KMS-11 (cell line): ENCODE measurements at regions not wholly inside any gene's neighbourhood (a gene's known extent, or its start where the extent isn't known, plus 50 kb on each side); places are given as distances from the start of the nearest gene placed in this dataset.

ENCODE experiments used
- H2AFZ ChIP-seq: fragments of 200-600 bp; sonication (generic); 2 replicates; pipeline ENCODE4 v1.6.1; 2016; ENCODE audit warnings: antibody characterized with exemption, mixed run types, low read depth
- H3K27ac ChIP-seq: fragments of 200-600 bp; sonication (generic); 2 replicates; pipeline ENCODE4 v1.6.1; 2016; ENCODE audit warnings: mild to moderate bottlenecking, mixed run types
- H3K27me3 ChIP-seq: fragments of 200-600 bp; sonication (generic); 2 replicates; pipeline ENCODE4 v1.6.1; 2017; ENCODE audit warnings: mild to moderate bottlenecking, low read depth, mixed run types, moderate library complexity; ENCODE audit not compliant: insufficient read depth
- H3K36me3 ChIP-seq: fragments of 200-600 bp; sonication (generic); 2 replicates; pipeline ENCODE4 v1.6.1; 2017; ENCODE audit warnings: mild to moderate bottlenecking, mixed run types; ENCODE audit not compliant: insufficient read depth
- H3K4me1 ChIP-seq: fragments of 200-600 bp; sonication (generic); 2 replicates; pipeline ENCODE4 v1.6.1; 2016; ENCODE audit warnings: mild to moderate bottlenecking, low read depth, mixed run types; ENCODE audit not compliant: poor library complexity, severe bottlenecking
- H3K4me2 ChIP-seq: fragments of 200-600 bp; sonication (generic); 2 replicates; pipeline ENCODE4 v1.7.0; 2016; ENCODE audit warnings: mild to moderate bottlenecking, mixed run types
- H3K4me3 ChIP-seq: fragments of 200-600 bp; sonication (generic); IDR thresholded peaks from 2 replicates; pipeline ENCODE4 v1.6.1; 2017; ENCODE audit warnings: low read depth, low read length, mixed read lengths; ENCODE audit not compliant: insufficient read depth
- H3K79me2 ChIP-seq: fragments of 200-600 bp; sonication (generic); 2 replicates; pipeline ENCODE4 v1.6.1; 2016; ENCODE audit warnings: low read depth, mixed run types; ENCODE audit not compliant: insufficient read depth
- H3K9ac ChIP-seq: fragments of 200-600 bp; sonication (generic); 2 replicates; pipeline ENCODE4 v1.6.1; 2016; ENCODE audit warnings: mild to moderate bottlenecking, mixed run types
- H4K20me1 ChIP-seq: fragments of 200-600 bp; sonication (generic); 2 replicates; pipeline ENCODE4 v1.6.1; 2016; ENCODE audit warnings: mild to moderate bottlenecking, mixed run types; ENCODE audit not compliant: insufficient read depth
- CTCF ChIP-seq: fragments of 200-600 bp; sonication (generic); conservative IDR thresholded peaks from 2 replicates; pipeline ENCODE4 v1.6.1; 2017; ENCODE audit warnings: low read depth, mild to moderate bottlenecking, antibody characterized with exemption, low read length, moderate library complexity, mixed read lengths

- no peak for TF ChIP-seq CTCF
- no peak overlapping the region for H3K4me3 ChIP-seq
Measured at GRCh38 chr4:164313853-164314252, 440.1 kb upstream of the SMIM31 start.

GRCh38 chr4:164318350-164318749 lies 435.6 kb upstream of the SMIM31 start:
- Histone ChIP-seq H3K27ac (no peak overlapping the region), H3K4me3 (no peak overlapping the region), H3K27me3 (no peaks in the 10 kb centered on the region), H3K36me3 (no peaks in the 10 kb centered on the region), H3K4me1 (no peaks in the 10 kb centered on the region), H3K9ac (no peak overlapping the region), H3K79me2 (no peaks in the 10 kb centered on the region), H3K4me2 (no peak overlapping the region), H2AFZ (no peak overlapping the region), H4K20me1 (no peaks in the 10 kb centered on the region)
- TF ChIP-seq CTCF: no peak

More at GRCh38 chr4:164313853-164314252, 440.1 kb upstream of the SMIM31 start:
- H2AFZ ChIP-seq: no peak overlapping the region
- no peak overlapping the region for H3K27ac ChIP-seq
- H3K36me3 ChIP-seq: no peaks in the 10 kb centered on the region
- no peak overlapping the region for H3K4me2 ChIP-seq
- no peaks in the 10 kb centered on the region for H3K27me3 ChIP-seq
- H3K9ac ChIP-seq: no peak overlapping the region
- no peaks in the 10 kb centered on the region for H4K20me1 ChIP-seq
- no peaks in the 10 kb centered on the region for H3K4me1 ChIP-seq
- H3K79me2 ChIP-seq: no peaks in the 10 kb centered on the region

GRCh38 chr4:164319688-164320087 lies 434.2 kb upstream of the SMIM31 start:
- H2AFZ ChIP-seq: no peak overlapping the region
- TF ChIP-seq CTCF: no peak
- H3K4me3 ChIP-seq: no peak overlapping the region
- H3K36me3 ChIP-seq: no peaks in the 10 kb centered on the region
- H3K79me2 ChIP-seq: no peaks in the 10 kb centered on the region
- H3K27me3 ChIP-seq: no peaks in the 10 kb centered on the region
- no peak overlapping the region for H3K4me2 ChIP-seq
- no peaks in the 10 kb centered on the region for H3K4me1 ChIP-seq
- no peak overlapping the region for H3K9ac ChIP-seq
- no peaks in the 10 kb centered on the region for H4K20me1 ChIP-seq
- no peak overlapping the region for H3K27ac ChIP-seq

GRCh38 chr4:164320847-164321246 lies 433.1 kb upstream of the SMIM31 start:
- H3K4me3 ChIP-seq: no peak overlapping the region

More at GRCh38 chr4:164320847-164321246, 433.1 kb upstream of the SMIM31 start:
- Histone ChIP-seq H3K9ac (no peak overlapping the region), H3K4me1 (no peaks in the 10 kb centered on the region), H3K27ac (no peak overlapping the region), H3K4me2 (no peak overlapping the region), H4K20me1 (no peaks in the 10 kb centered on the region), H2AFZ (no peak overlapping the region), H3K27me3 (no peaks in the 10 kb centered on the region), H3K79me2 (no peaks in the 10 kb centered on the region), H3K36me3 (no peaks in the 10 kb centered on the region)
- TF ChIP-seq CTCF: no peak
